MCF 10A (cell line): ENCODE measurements at regions not wholly inside any gene's neighbourhood (a gene's known extent, or its start where the extent isn't known, plus 50 kb on each side); places are given as distances from the start of the nearest gene placed in this dataset.

Experiments
- BruUV-seq: library from RNA; stranded (reverse); fragments of 400-500 nt; replicated peaks from 2 replicates; lab custom pipeline; 2021; lab: Mats Ljungman, UMichigan
- CTCF ChIA-PET: fragments of 300-600 bp; sonication (Branson Sonifier 250); formaldehyde crosslinking; extraction: SDS; loops from one replicate; lab custom pipeline; 2021; ENCODE audit warnings: antibody characterized with exemption, inconsistent platforms; lab: Yijun Ruan, JAX
- POLR2A ChIA-PET: fragments of 300-600, 350-650 bp; sonication (Branson Sonifier 250); formaldehyde crosslinking; extraction: SDS; loops from one replicate; lab custom pipeline; 2020; ENCODE audit warnings: antibody characterized with exemption, inconsistent platforms; lab: Yijun Ruan, JAX
- DNase-seq: peaks from one replicate; pipeline ENCODE4 v3.0.0-alpha.2; 2018; ENCODE audit not compliant: unreplicated experiment
- H3K27ac Mint-ChIP-seq: one replicate; pipeline ENCODE4 v1.8.0; 2022; ENCODE audit warnings: mild to moderate bottlenecking, low read depth, mixed read lengths; ENCODE audit not compliant: unreplicated experiment
- H3K27me3 Mint-ChIP-seq: one replicate; pipeline ENCODE4 v1.8.0; 2022; ENCODE audit warnings: mixed read lengths; ENCODE audit not compliant: insufficient read depth, unreplicated experiment
- H3K36me3 Mint-ChIP-seq: one replicate; pipeline ENCODE4 v1.8.0; 2022; ENCODE audit warnings: mild to moderate bottlenecking, moderate library complexity, mixed read lengths; ENCODE audit not compliant: insufficient read depth, unreplicated experiment
- H3K4me1 Mint-ChIP-seq: one replicate; pipeline ENCODE4 v1.8.0; 2022; ENCODE audit warnings: mixed read lengths; ENCODE audit not compliant: insufficient read depth, unreplicated experiment
- H3K4me3 Mint-ChIP-seq: one replicate; pipeline ENCODE4 v1.8.0; 2022; ENCODE audit warnings: mild to moderate bottlenecking, moderate library complexity, mixed read lengths; ENCODE audit not compliant: unreplicated experiment
- H3K9me3 Mint-ChIP-seq: one replicate; pipeline ENCODE4 v1.8.0; 2022; ENCODE audit warnings: mixed read lengths; ENCODE audit not compliant: unreplicated experiment
- CTCF ChIP-seq: fragments of 200-600 bp; IDR thresholded peaks from one replicate; pipeline ENCODE4 v1.8.0; 2022; ENCODE audit warnings: antibody characterized with exemption, mild to moderate bottlenecking; ENCODE audit not compliant: unreplicated experiment
- intact Hi-C: fragments of 100-400 bp; cut with micrococcal nuclease; formaldehyde crosslinking; loops from 2 replicates; pipeline ENCODE4 v1.14.1; 2022

GRCh38 chr6:14360565-14360964, 243.0 kb downstream of the CD83 start:
- H3K27me3 Mint-ChIP-seq, result no peaks in the 10 kb centered on the region
- no peaks in the 10 kb centered on the region for H3K36me3 Mint-ChIP-seq
- ChIA-PET CTCF (no interaction called here), POLR2A (no interaction called here)
- H3K4me1 Mint-ChIP-seq, result peaks cover 2% of the 10 kb centered on the region
- H3K9me3 Mint-ChIP-seq, result no peaks in the 10 kb centered on the region
- H3K4me3 Mint-ChIP-seq, result no peak overlapping the region
- intact Hi-C loops, result no loop called here
- H3K27ac Mint-ChIP-seq, result no peak overlapping the region
- TF ChIP-seq CTCF, result no peak
- no peak for DNase-seq
- BruUV-seq, result no TSS peak

- H3K4me3 Mint-ChIP-seq, result no peak overlapping the region
- intact Hi-C loops, result no loop called here
- no peak for DNase-seq
- ChIA-PET CTCF (interaction anchor here (0.7 kb wide), 1 partner anchor 32 kb away, joined by 3 read pairs; no protein-coding TSS in a partner anchor), POLR2A (no interaction called here)
- no peaks in the 10 kb centered on the region for H3K36me3 Mint-ChIP-seq
- no peak overlapping the region for H3K27ac Mint-ChIP-seq
- TF ChIP-seq CTCF, result no peak
- H3K4me1 Mint-ChIP-seq, result no peaks in the 10 kb centered on the region
- H3K27me3 Mint-ChIP-seq, result no peaks in the 10 kb centered on the region
- no TSS peak for BruUV-seq
- no peaks in the 10 kb centered on the region for H3K9me3 Mint-ChIP-seq
Measured at GRCh38 chr6:14361297-14361696, 243.7 kb downstream of the CD83 start.

GRCh38 chr6:14361956-14362587, 244.5 kb downstream of the CD83 start:
- POLR2A ChIA-PET, result no interaction called here
- TF ChIP-seq CTCF, result no peak
- no TSS peak for BruUV-seq
- intact Hi-C loops, result no loop called here
- DNase-seq, result no peak
- Mint-ChIP-seq H3K27ac (no peak overlapping the region), H3K9me3 (no peaks in the 10 kb centered on the region), H3K4me1 (no peaks in the 10 kb centered on the region), H3K4me3 (no peak overlapping the region), H3K36me3 (no peaks in the 10 kb centered on the region), H3K27me3 (no peaks in the 10 kb centered on the region)
- CTCF ChIA-PET, result interaction anchor here (0.6 to 0.9 kb wide), 2 partner anchors 46 to 269 kb away, joined by 3 read pairs; no protein-coding TSS in a partner anchor

- H3K27ac Mint-ChIP-seq, result no peak overlapping the region
- no peaks in the 10 kb centered on the region for H3K36me3 Mint-ChIP-seq
- CTCF ChIA-PET, result no interaction called here
- intact Hi-C loops, result no loop called here
- no peak overlapping the region for H3K4me3 Mint-ChIP-seq
- no TSS peak for BruUV-seq
- no peaks in the 10 kb centered on the region for H3K27me3 Mint-ChIP-seq
- no peak for TF ChIP-seq CTCF
- no peak for DNase-seq
- H3K4me1 Mint-ChIP-seq, result no peaks in the 10 kb centered on the region
- POLR2A ChIA-PET, result no interaction called here
- H3K9me3 Mint-ChIP-seq, result no peaks in the 10 kb centered on the region
Measured at GRCh38 chr6:14364370-14364769, 246.8 kb downstream of the CD83 start.
